ENCODE measurements at regions not wholly inside any gene's neighbourhood (a gene's known extent, or its start where the extent isn't known, plus 50 kb on each side); places are given as distances from the start of the nearest gene placed in this dataset.

GRCh38 chr16:27639561-27640276 lies 89.8 kb downstream of the KATNIP start:
- Histone ChIP-seq H3K9me3 (ENCODE audit: control insufficient read depth, low read depth, low read length) (no peaks in the 10 kb centered on the region), H3K23me2 (ENCODE audit: insufficient read length, low read depth, low read length, poor library complexity, severe bottlenecking) (no peaks in the 10 kb centered on the region), H2BK5ac (ENCODE audit: insufficient read length, low read length) (no peak overlapping the region), H4K20me1 (ENCODE audit: control insufficient read depth, insufficient read depth, insufficient read length) (no peaks in the 10 kb centered on the region), H3K4ac (ENCODE audit: low read depth, low read length) (no peak overlapping the region), H3K27ac (ENCODE audit: insufficient read length, low read depth, low read length) (no peak overlapping the region), H3K23ac (ENCODE audit: insufficient read length, low read depth, low read length) (no peak overlapping the region), H3K79me1 (ENCODE audit: insufficient read depth, low read depth, low read length, poor library complexity, severe bottlenecking) (no peaks in the 10 kb centered on the region), H3K79me2 (ENCODE audit: insufficient read depth, low read length) (no peaks in the 10 kb centered on the region), H3K9ac (ENCODE audit: extremely low read depth, insufficient read length, low read length) (no peak overlapping the region), H2AK5ac (ENCODE audit: insufficient read length, low read length) (no peak overlapping the region), H3K56ac (ENCODE audit: insufficient read length, low read depth, low read length) (no peak overlapping the region), H4K5ac (ENCODE audit: insufficient read length, low read depth, low read length) (no peak overlapping the region), H3T11ph (ENCODE audit: low read length) (no peak overlapping the region), H3K27me3 (ENCODE audit: insufficient read depth, low read length) (no peaks in the 10 kb centered on the region), H4K8ac (replicated peaks; ENCODE audit: insufficient read length, low read depth, low read length) (no peak overlapping the region), H2AFZ (ENCODE audit: low read length) (no peak overlapping the region), H2BK20ac (ENCODE audit: low read depth, low read length, poor library complexity, severe bottlenecking) (no peak overlapping the region), H3K14ac (ENCODE audit: insufficient read depth, low read length) (no peak overlapping the region; the same call in 1 of the 2 replicates), H3K18ac (ENCODE audit: insufficient read length, low read depth, low read length) (no peak overlapping the region), H2BK12ac (ENCODE audit: insufficient read length, low read depth, low read length) (no peak overlapping the region), H3K4me2 (ENCODE audit: insufficient read depth, insufficient read length, low read length) (no peak overlapping the region), H2BK15ac (ENCODE audit: low read depth, low read length) (no peak overlapping the region), H3K4me1 (ENCODE audit: insufficient read depth, low read length) (no peaks in the 10 kb centered on the region), H4K91ac (ENCODE audit: insufficient read length, low read depth, low read length) (no peak overlapping the region), H2BK120ac (ENCODE audit: low read depth, low read length, poor library complexity, severe bottlenecking) (no peak overlapping the region)
- no CpG with 5 or more reads among the region's 7 CpGs for WGBS (ENCODE audit: extremely low coverage, insufficient read length, low lambda C conversion rate)
- H3K36me3 Mint-ChIP-seq (ENCODE audit: insufficient read depth in 1 of 3, low read depth in 3 of 3) = peaks cover 0 to 3% (median 0%) of the 10 kb centered on the region in 3 experiments; a peak in 2 of 7 replicates
- peak; percentile 80 for TF ChIP-seq CTCF (conservative IDR thresholded peaks at IDR 0.05)
- no peak overlapping the region for H3K4me3 Mint-ChIP-seq
- peak; percentile 53 for DNase-seq
- peak overlapping the region in 2 of 3 experiments; percentile 20 to 76; a peak in 2 of 7 replicates for H3K27ac Mint-ChIP-seq
- H3K4me1 Mint-ChIP-seq = peaks cover 17 to 33% of the 10 kb centered on the region in 2 experiments
- no peaks in the 10 kb centered on the region for H3K27me3 Mint-ChIP-seq (ENCODE audit: low read depth)
- peaks cover 0 to 2% of the 10 kb centered on the region in 2 experiments; a peak in 2 of 5 replicates for H3K9me3 Mint-ChIP-seq
